NT2/D1 (cell line): ENCODE measurements at regions not wholly inside any gene's neighbourhood (a gene's known extent, or its start where the extent isn't known, plus 50 kb on each side); places are given as distances from the start of the nearest gene placed in this dataset.

Experiments
- DNase-seq: peaks from one replicate; pipeline ENCODE4 v3.0.0-alpha.2; 2011; ENCODE audit warnings: low read depth, low spot score
- H3K27me3 ChIP-seq: 2 replicates; pipeline ENCODE4 v1.6.0; 2011; ENCODE audit warnings: mild to moderate bottlenecking; ENCODE audit not compliant: insufficient read length, insufficient read depth
- H3K36me3 ChIP-seq: 2 replicates; pipeline ENCODE4 v1.6.1; 2011; ENCODE audit warnings: mild to moderate bottlenecking, low read length, mixed read lengths; ENCODE audit not compliant: insufficient read depth, insufficient read length
- H3K4me1 ChIP-seq: 2 replicates; pipeline ENCODE4 v1.5.1; 2011; ENCODE audit not compliant: insufficient read depth, insufficient read length
- H3K4me3 ChIP-seq: 2 replicates; pipeline ENCODE4 v1.5.1; 2011; ENCODE audit warnings: low read depth; ENCODE audit not compliant: insufficient read length
- H3K9ac ChIP-seq: 2 replicates; pipeline ENCODE4 v1.6.0; 2011; ENCODE audit warnings: low read depth; ENCODE audit not compliant: insufficient read length
- H3K9me3 ChIP-seq: 2 replicates; pipeline ENCODE4 v1.5.1; 2011; ENCODE audit warnings: mild to moderate bottlenecking, low read length; ENCODE audit not compliant: insufficient read depth
- SUZ12 ChIP-seq: IDR thresholded peaks from 2 replicates; pipeline ENCODE4 v1.6.1; 2011; ENCODE audit not compliant: insufficient read length, insufficient read depth; ENCODE audit errors: extremely low read depth
- YY1 ChIP-seq: IDR thresholded peaks from 2 replicates; pipeline ENCODE4 v1.6.1; 2011; ENCODE audit not compliant: insufficient read length, insufficient read depth
- ZNF274 ChIP-seq: IDR thresholded peaks from 2 replicates; pipeline ENCODE4 v1.6.1; 2011; ENCODE audit warnings: mild to moderate bottlenecking, low read depth, low read length

DNA sequence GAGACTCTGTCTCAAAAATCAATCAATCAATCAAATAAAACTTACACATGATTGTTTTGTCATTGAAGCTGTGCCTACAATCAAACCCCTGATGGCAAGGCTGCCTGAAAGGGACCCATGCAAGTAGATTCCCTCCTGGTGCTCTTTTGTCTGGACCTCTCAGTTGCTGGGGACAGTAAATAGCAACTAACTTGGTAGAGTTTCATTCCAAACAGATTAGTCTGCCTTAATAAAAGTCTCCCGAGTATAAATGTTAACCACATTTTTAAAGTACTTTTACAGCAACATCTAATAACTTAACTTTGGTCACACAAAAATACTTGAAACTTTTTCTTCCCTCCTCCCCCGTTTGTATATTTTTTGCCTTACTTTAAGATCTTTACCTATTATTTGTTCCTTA lies 105.5 kb downstream of the FEM1C start:
- Histone ChIP-seq H3K27me3 (no peaks in the 10 kb centered on the region), H3K9me3 (peaks cover 18% of the 10 kb centered on the region; the same call in 1 of the 2 replicates), H3K4me1 (no peaks in the 10 kb centered on the region), H3K9ac (no peak overlapping the region), H3K4me3 (no peak overlapping the region), H3K36me3 (no peaks in the 10 kb centered on the region)
- no peak for DNase-seq
- TF ChIP-seq SUZ12 (no peak), ZNF274 (no peak), YY1 (no peak)

DNA sequence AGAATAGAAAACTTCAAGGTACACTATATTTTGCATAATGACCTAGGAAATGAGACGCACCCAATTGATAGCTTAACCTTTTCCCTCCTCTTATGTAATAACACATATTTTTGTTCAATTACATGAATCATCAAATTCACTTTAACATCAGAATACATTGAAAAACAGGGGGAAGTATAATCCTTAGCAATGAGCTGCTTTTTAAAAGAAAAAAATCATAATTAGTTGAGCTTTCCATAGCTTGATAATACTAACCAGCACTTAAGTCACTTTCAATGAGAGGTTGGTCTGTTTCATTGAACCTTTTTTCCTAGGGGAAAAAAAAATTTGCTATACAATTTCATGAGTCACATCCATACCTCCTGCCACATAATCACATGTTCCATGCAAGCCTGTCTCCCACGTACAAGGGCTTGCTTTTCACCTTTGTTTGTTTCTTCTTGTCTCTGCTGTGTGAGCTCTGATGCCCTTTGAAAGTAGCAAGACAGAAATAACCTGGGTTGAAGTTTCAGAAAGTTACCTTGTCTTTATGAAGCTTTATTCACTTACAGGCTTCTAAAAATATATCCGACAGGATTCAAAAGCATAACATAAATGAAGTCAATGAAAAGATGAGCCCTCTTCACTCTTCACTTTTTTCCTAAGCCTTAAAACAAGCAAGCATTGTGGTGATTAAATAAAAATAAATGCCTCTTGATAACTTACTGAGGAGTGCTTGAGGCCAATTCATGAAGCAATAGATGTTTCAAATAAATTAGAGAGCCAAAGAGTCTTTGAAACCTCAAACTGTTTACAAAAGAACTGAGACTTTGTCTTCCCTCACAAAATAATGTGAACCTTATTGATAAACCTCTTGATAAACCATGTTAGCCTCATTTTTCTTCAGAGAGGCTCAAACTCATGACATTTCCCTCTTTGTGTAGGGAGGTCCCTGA lies 108.5 kb downstream of the FEM1C start:
- no peak overlapping the region for H3K4me3 ChIP-seq
- H3K9me3 ChIP-seq = peaks cover 13% of the 10 kb centered on the region; the same call in 1 of the 2 replicates
- H3K4me1 ChIP-seq = no peaks in the 10 kb centered on the region
- H3K27me3 ChIP-seq = no peaks in the 10 kb centered on the region
- TF ChIP-seq YY1 (no peak), ZNF274 (no peak), SUZ12 (no peak)
- H3K36me3 ChIP-seq = no peaks in the 10 kb centered on the region
- no peak overlapping the region for H3K9ac ChIP-seq
- DNase-seq = no peak

GRCh38 chr5:115435065-115435777 lies 109.4 kb downstream of the FEM1C start:
- Histone ChIP-seq H3K4me3 (no peak overlapping the region), H3K4me1 (no peaks in the 10 kb centered on the region), H3K36me3 (no peaks in the 10 kb centered on the region), H3K27me3 (no peaks in the 10 kb centered on the region), H3K9ac (no peak overlapping the region), H3K9me3 (peaks cover 11% of the 10 kb centered on the region; the same call in 1 of the 2 replicates)
- no peak for DNase-seq
- no peak for TF ChIP-seq ZNF274
- TF ChIP-seq YY1 = no peak
- TF ChIP-seq SUZ12 = no peak

DNA sequence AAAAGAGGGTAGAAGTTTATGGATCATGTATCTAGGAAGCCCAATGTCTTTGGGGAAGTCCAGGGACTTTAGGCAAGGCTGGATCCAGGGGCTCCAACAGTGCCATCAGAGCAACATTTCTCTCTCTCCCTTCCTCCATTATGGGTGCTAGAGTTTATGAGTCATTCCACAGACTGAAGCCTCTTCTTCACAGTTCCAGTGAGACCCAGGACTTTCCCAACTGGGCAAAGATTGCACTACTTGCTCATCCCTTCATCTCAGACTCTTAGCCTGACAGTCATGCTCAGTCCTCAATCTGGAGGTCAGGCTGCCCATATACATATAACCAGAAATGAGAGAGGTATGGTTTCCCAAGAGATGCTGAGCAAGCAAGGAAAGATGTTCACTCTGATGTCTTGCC lies 110.7 kb downstream of the FEM1C start:
- Histone ChIP-seq H3K36me3 (no peaks in the 10 kb centered on the region), H3K4me3 (no peak overlapping the region), H3K9ac (no peak overlapping the region), H3K27me3 (no peaks in the 10 kb centered on the region), H3K4me1 (no peaks in the 10 kb centered on the region), H3K9me3 (0 out of 2 replicates have a peak, but pooled peaks cover 1% of the 10 kb centered on the region)
- TF ChIP-seq YY1 (no peak), ZNF274 (no peak), SUZ12 (no peak)
- no peak for DNase-seq

- DNase-seq = no peak
- Histone ChIP-seq H3K36me3 (no peaks in the 10 kb centered on the region), H3K9me3 (no peaks in the 10 kb centered on the region), H3K4me1 (no peaks in the 10 kb centered on the region), H3K4me3 (no peak overlapping the region), H3K9ac (no peak overlapping the region), H3K27me3 (no peaks in the 10 kb centered on the region)
- TF ChIP-seq SUZ12 = no peak
These were observed 111.9 kb downstream of the FEM1C start for GRCh38 chr5:115432691-115433090.

- TF ChIP-seq SUZ12 (no peak), YY1 (no peak)
- H3K4me3 ChIP-seq = no peak overlapping the region
- no peak for DNase-seq
- no peaks in the 10 kb centered on the region for H3K4me1 ChIP-seq
- no peaks in the 10 kb centered on the region for H3K27me3 ChIP-seq
- no peaks in the 10 kb centered on the region for H3K9me3 ChIP-seq
- no peaks in the 10 kb centered on the region for H3K36me3 ChIP-seq
- no peak overlapping the region for H3K9ac ChIP-seq
These were observed 113.5 kb downstream of the FEM1C start for GRCh38 chr5:115431116-115431515.

- Histone ChIP-seq H3K4me1 (no peaks in the 10 kb centered on the region), H3K9ac (no peak overlapping the region), H3K27me3 (no peaks in the 10 kb centered on the region), H3K9me3 (no peaks in the 10 kb centered on the region), H3K36me3 (no peaks in the 10 kb centered on the region), H3K4me3 (no peak overlapping the region)
- DNase-seq = no peak
- TF ChIP-seq SUZ12 (no peak), ZNF274 (no peak), YY1 (no peak)
These were observed 114.2 kb downstream of the FEM1C start for GRCh38 chr5:115430374-115430773.
